Uterus (tissue), 3 donors: ENCODE measurements at regions not wholly inside any gene's neighbourhood (a gene's known extent, or its start where the extent isn't known, plus 50 kb on each side); places are given as distances from the start of the nearest gene placed in this dataset.

ENCODE experiments used
- DNase-seq, 2 donors: peaks; one replicate each; pipeline ENCODE4 v3.0.0-alpha.2; 2019 to 2020
- H3K27ac ChIP-seq, 2 donors: fragments of 200-600 bp; sonication (generic); 1 replicate in 1 of 2; 2 replicates in 1 of 2; pipeline ENCODE4 v1.5.1; 2016 to 2018
- H3K27me3 ChIP-seq, 2 donors: fragments of 200-600 bp; sonication (generic); one replicate each; pipeline ENCODE4 v1.5.1; 2018 to 2019; ENCODE audit warnings: control low read depth in 1 of 2
- H3K36me3 ChIP-seq, 2 donors: fragments of 200-600 bp; sonication (generic); one replicate each; pipeline ENCODE4 v1.5.1; 2019; ENCODE audit warnings: control low read depth in 1 of 2
- H3K4me1 ChIP-seq, 2 donors: fragments of 200-600 bp; sonication (generic); one replicate each; pipeline ENCODE4 v1.5.1; 2018 to 2019; ENCODE audit warnings: control low read depth in 1 of 2
- H3K4me3 ChIP-seq, 2 donors: fragments of 200-600 bp; sonication (generic); 1 replicate in 1 of 2; 2 replicates in 1 of 2; pipeline ENCODE4 v1.5.1; 2018 to 2019; ENCODE audit warnings: mild to moderate bottlenecking in 1 of 2
- H3K9me3 ChIP-seq, 2 donors: fragments of 200-600 bp; sonication (generic); one replicate each; pipeline ENCODE4 v1.5.1; 2019; ENCODE audit warnings: control low read depth in 1 of 2
- POLR2A ChIP-seq, 2 donors: fragments of 450-650 bp; IDR thresholded peaks; one replicate each; pipeline ENCODE4 v1.6.1; 2016; ENCODE audit warnings: antibody characterized with exemption in 2 of 2, mild to moderate bottlenecking in 1 of 2, moderate library complexity in 1 of 2
- intact Hi-C: fragments of 100-400 bp; cut with DNase I; formaldehyde crosslinking; loops from one replicate; pipeline ENCODE4 v1.15.1; 2023; ENCODE audit warnings: low total_unique reads
- TF ChIP-seq, protein P1 (sequence below), 4 experiments: fragments of 200-600 bp in 2 of 4; fragments of 450-650 bp in 2 of 4; sonication (generic) in 2 of 4; IDR thresholded peaks; one replicate each; pipeline ENCODE4 v1.5.1; 2016 to 2019; ENCODE audit warnings: antibody characterized with exemption in 4 of 4, mild to moderate bottlenecking in 2 of 4, moderate library complexity in 1 of 4
- donor health status: DM: yes; HTN: yes; CAD: no.

DNA sequence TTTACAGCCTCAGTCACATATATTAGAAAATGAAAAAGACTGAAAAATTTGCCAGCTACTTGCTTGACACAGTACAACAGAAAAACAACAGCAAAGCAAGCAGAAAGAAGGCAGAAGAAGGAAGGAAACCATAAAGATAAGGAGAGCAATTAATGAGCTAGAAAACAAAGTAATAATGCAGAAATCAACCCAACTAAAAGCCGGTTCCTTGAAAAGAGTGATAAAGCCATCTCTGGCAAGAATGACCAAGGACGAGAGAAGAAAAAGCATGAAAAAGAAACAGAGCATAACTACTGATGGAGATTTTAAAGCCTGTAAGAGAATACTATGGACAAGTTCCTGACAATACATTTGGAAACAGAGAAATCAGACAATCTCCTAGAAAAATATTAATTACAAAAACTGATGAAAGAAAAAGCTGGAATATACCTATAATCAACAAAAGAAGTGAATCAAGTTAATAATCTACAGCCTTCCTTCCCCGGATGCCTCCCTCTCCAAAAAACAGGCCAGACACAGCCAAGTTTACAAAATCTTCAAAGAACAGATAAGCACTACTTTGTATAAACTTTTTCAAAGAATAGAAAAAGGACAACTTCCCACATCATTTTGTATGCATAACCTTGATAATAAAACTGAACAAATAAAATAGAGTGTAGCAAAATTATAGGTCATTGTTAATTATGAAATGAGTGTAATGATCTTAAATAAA is 204.0 kb downstream of the BAMBI start:
- no peaks in the 10 kb centered on the region for H3K4me1 ChIP-seq
- H3K4me3 ChIP-seq = no peak overlapping the region
- H3K9me3 ChIP-seq = no peaks in the 10 kb centered on the region
- peak overlapping the region; percentile 42 to 67 for H3K27ac ChIP-seq
- TF ChIP-seq, protein P1, sequence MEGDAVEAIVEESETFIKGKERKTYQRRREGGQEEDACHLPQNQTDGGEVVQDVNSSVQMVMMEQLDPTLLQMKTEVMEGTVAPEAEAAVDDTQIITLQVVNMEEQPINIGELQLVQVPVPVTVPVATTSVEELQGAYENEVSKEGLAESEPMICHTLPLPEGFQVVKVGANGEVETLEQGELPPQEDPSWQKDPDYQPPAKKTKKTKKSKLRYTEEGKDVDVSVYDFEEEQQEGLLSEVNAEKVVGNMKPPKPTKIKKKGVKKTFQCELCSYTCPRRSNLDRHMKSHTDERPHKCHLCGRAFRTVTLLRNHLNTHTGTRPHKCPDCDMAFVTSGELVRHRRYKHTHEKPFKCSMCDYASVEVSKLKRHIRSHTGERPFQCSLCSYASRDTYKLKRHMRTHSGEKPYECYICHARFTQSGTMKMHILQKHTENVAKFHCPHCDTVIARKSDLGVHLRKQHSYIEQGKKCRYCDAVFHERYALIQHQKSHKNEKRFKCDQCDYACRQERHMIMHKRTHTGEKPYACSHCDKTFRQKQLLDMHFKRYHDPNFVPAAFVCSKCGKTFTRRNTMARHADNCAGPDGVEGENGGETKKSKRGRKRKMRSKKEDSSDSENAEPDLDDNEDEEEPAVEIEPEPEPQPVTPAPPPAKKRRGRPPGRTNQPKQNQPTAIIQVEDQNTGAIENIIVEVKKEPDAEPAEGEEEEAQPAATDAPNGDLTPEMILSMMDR (IDR thresholded peaks at IDR 0.05) = no peak
- TF ChIP-seq POLR2A (IDR thresholded peaks at IDR 0.05) = no peak
- no peaks in the 10 kb centered on the region for H3K36me3 ChIP-seq
- no peak for DNase-seq
- no peaks in the 10 kb centered on the region for H3K27me3 ChIP-seq
- intact Hi-C loops = no loop called here

DNA sequence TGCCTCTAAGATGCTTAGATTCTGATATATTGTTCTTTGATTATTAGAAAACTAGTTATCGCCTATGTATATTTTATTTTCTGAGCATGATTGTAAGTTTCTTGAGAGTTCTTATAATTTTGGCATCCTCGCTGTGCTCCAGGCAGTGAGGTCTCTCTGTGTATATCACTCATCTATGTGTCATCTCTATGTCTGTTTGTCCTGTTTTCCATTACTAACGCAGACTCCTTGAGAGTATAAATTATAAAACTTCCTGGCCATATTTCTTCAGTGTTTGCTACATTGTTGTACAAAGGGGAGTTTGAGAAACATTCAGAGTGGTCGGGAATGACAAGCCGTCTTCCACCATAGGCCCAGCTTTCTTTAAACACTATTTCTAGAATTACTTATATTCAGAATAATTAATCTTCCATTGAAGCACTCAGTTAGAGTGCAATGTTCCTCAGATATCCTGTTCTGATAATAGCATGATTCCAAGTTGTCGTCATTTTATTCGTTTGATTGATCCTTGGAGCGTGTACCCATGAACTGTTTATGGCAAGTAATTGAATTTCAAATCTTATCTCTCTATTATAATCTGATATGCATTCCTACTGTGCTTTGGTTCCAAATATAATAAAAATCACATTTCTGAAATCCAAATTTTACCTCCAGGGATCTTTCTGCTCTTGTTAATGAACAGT is 206.6 kb downstream of the BAMBI start:
- Histone ChIP-seq H3K9me3 (no peaks in the 10 kb centered on the region), H3K27me3 (no peaks in the 10 kb centered on the region), H3K36me3 (no peaks in the 10 kb centered on the region), H3K4me1 (no peaks in the 10 kb centered on the region), H3K27ac (no peak overlapping the region), H3K4me3 (no peak overlapping the region)
- TF ChIP-seq, protein P1 (IDR thresholded peaks at IDR 0.05) = no peak
- TF ChIP-seq POLR2A (IDR thresholded peaks at IDR 0.05) = no peak
- no peak for DNase-seq
- intact Hi-C loops = no loop called here

DNA sequence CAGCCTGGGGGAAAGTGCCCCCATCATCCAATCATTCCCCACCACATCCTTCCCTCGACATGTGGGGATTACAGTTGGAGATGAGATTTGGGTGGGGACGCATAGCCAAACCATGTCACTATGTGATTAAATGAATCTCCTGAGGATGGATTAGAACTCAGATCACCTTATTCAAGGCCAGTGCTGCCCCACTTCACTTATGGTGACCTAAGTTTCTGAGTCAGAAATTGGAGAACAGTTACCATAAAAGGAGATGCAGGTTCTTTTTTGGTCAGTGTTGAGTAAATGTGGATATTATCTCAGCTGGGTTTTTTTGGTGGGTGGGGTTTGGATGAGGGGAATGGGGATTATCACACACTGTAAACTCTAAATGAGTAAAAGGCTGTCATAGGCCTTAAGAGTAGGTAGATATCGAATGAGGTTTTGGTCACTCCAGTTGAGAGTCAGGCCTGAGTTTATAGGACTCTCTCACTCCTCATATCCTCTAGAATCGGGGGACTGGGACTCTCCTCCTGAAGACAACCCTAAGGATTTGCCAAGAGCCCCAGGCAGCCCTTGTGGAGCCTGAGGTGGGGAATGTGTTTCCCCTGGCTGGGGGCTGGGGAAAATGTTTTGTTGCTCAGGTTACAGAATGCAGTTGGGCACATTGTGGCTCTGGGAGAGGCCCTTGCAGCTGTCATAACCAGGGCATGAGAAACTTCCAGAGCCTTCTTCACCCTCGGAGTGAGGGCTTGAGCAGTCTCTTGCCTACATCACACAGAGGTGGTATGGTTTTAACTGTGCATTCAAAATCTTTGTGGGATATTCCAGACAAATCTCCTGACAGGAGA is 213.0 kb downstream of the BAMBI start:
- H3K27ac ChIP-seq = no peak overlapping the region
- no peaks in the 10 kb centered on the region for H3K4me1 ChIP-seq
- H3K36me3 ChIP-seq = no peaks in the 10 kb centered on the region
- DNase-seq = no peak
- no peak for TF ChIP-seq POLR2A (IDR thresholded peaks at IDR 0.05)
- TF ChIP-seq, protein P1 (IDR thresholded peaks at IDR 0.05) = no peak
- no peaks in the 10 kb centered on the region for H3K9me3 ChIP-seq
- intact Hi-C loops = no loop called here
- H3K4me3 ChIP-seq = no peak overlapping the region
- no peaks in the 10 kb centered on the region for H3K27me3 ChIP-seq

DNA sequence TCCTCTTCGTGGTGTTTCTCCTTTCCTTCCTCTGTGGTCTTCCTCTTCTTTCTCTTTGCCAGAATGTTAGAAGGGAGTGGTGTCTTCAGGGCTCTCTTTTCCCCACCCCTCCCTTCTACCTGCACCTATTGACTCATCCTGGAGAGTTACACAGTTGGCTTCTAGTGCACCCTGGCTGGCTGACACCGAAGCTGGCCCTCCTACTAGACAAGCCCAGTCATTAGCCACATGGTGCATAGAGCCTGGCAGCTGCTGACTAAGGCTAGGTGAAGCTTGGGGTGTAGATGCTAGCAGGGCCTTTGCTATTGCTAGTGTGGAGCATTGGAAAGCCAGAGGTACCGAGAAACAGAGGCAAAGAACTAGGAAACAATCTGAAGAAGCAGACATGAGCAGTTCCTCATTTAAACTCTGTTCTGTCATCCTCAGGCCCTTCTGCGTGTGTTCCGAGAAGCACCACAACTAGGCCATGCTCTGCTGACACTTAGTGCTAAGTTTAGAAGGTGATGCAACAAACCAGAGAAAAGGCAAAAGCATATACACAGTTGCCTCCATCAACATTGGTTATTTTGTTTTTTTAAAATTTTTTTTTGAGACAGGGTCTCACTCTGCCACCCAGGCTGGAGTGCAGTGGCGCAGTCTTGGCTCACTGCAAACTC is 213.9 kb downstream of the BAMBI start:
- Histone ChIP-seq H3K27me3 (no peaks in the 10 kb centered on the region), H3K36me3 (no peaks in the 10 kb centered on the region), H3K4me3 (no peak overlapping the region), H3K9me3 (no peaks in the 10 kb centered on the region), H3K4me1 (no peaks in the 10 kb centered on the region), H3K27ac (no peak overlapping the region)
- DNase-seq = no peak
- intact Hi-C loops = no loop called here
- no peak for TF ChIP-seq POLR2A (IDR thresholded peaks at IDR 0.05)
- TF ChIP-seq, protein P1 (IDR thresholded peaks at IDR 0.05) = no peak
